Fibroblast of the aortic adventitia (primary cell): ENCODE measurements at regions not wholly inside any gene's neighbourhood (a gene's known extent, or its start where the extent isn't known, plus 50 kb on each side); places are given as distances from the start of the nearest gene placed in this dataset.

Experiments used
- DNase-seq: peaks from one replicate; pipeline ENCODE4 v3.0.0-alpha.2; 2010; ENCODE audit warnings: low read depth
- H3K4me3 ChIP-seq: 2 replicates; pipeline ENCODE4 v1.5.1; 2011; ENCODE audit warnings: low read depth, mild to moderate bottlenecking, control low read depth, low read length, moderate library complexity
- CTCF ChIP-seq: IDR thresholded peaks from 2 replicates; pipeline ENCODE4 v1.5.1; 2011; ENCODE audit warnings: mild to moderate bottlenecking, low read length, control low read depth, inconsistent platforms; ENCODE audit not compliant: insufficient read depth

- no peak for DNase-seq
- no peak overlapping the region for H3K4me3 ChIP-seq
- no peak for TF ChIP-seq CTCF
Measured at GRCh38 chr10:8583096-8583495, 528.6 kb downstream of the GATA3 start.

GRCh38 chr10:8584666-8585065 lies 530.2 kb downstream of the GATA3 start:
- no peak for TF ChIP-seq CTCF
- DNase-seq: no peak
- no peak overlapping the region for H3K4me3 ChIP-seq

GRCh38 chr10:8586504-8586903 lies 532.0 kb downstream of the GATA3 start:
- TF ChIP-seq CTCF: no peak
- DNase-seq: no peak
- H3K4me3 ChIP-seq: no peak overlapping the region

- no peak for TF ChIP-seq CTCF
- no peak overlapping the region for H3K4me3 ChIP-seq
- DNase-seq: no peak
Measured at GRCh38 chr10:8588135-8588534, 533.6 kb downstream of the GATA3 start.

- no peak overlapping the region for H3K4me3 ChIP-seq
- no peak for TF ChIP-seq CTCF
- DNase-seq: no peak
Measured at GRCh38 chr10:8590518-8590917, 536.0 kb downstream of the GATA3 start.

- TF ChIP-seq CTCF: no peak
- no peak for DNase-seq
- no peak overlapping the region for H3K4me3 ChIP-seq
Measured at GRCh38 chr10:8591640-8592039, 537.2 kb downstream of the GATA3 start.

- no peak for TF ChIP-seq CTCF
- no peak overlapping the region for H3K4me3 ChIP-seq
- DNase-seq: no peak
Measured at GRCh38 chr10:8594176-8594575, 539.7 kb downstream of the GATA3 start.
